HepG2 (cell line): ENCODE measurements at regions not wholly inside any gene's neighbourhood (a gene's known extent, or its start where the extent isn't known, plus 50 kb on each side); places are given as distances from the start of the nearest gene placed in this dataset.

Experiments used
- ATAC-seq: fragments of 200-7000 bp; cut with Tn5 transposase; 3 replicates; pipeline ENCODE4 v1.9.1; 2020; ENCODE audit warnings: mild to moderate bottlenecking, moderate library complexity
- BruUV-seq: library from RNA; stranded (reverse); fragments of 400-500 nt; replicated peaks from 2 replicates; lab custom pipeline; 2021; lab: Mats Ljungman, UMichigan
- CTCF ChIA-PET: fragments of 300-600 bp; formaldehyde crosslinking; extraction: SDS; loops from one replicate; lab custom pipeline; 2021; ENCODE audit warnings: low total read pairs, inconsistent platforms, low intra/inter-chr PET ratio; lab: Yijun Ruan, JAX
- POLR2A ChIA-PET: fragments of 350-600 bp; sonication (Branson Sonifier 250); formaldehyde crosslinking; loops from one replicate; lab custom pipeline; 2020; ENCODE audit warnings: antibody characterized with exemption, inconsistent platforms; lab: Yijun Ruan, JAX
- DNase-seq: peaks from one replicate; pipeline ENCODE4 v3.0.0-alpha.2; 2015; ENCODE audit warnings: low spot score
- FAIRE-seq: peaks from 3 replicates; lab custom pipeline; 2011; peaks lifted over from hg19 to GRCh38; lab: Jason Lieb, UNC
- H2AFZ ChIP-seq: one replicate; pipeline ENCODE4 v1.6.1; 2011; ENCODE audit warnings: low read length, inconsistent platforms
- H3K27ac ChIP-seq: fragments of 300-600 bp; 3 replicates; pipeline ENCODE4 v1.8.0; 2011; ENCODE audit warnings: mixed run types, mild to moderate bottlenecking, mixed read lengths, low read length, inconsistent platforms; ENCODE audit not compliant: insufficient read depth; ENCODE audit errors: extremely low read length
- H3K27me3 ChIP-seq, 2 experiments: fragments of 200-600 bp in 1 of 2; 2 replicates in 1 of 2; 3 replicates in 1 of 2; pipeline versions ENCODE4 v1.6.0 to v1.8.0; 2011; ENCODE audit warnings: low read length in 2 of 2, mild to moderate bottlenecking in 2 of 2, moderate library complexity in 2 of 2, inconsistent platforms in 1 of 2; ENCODE audit not compliant: insufficient read depth in 2 of 2, control insufficient read depth in 1 of 2
- H3K36me3 ChIP-seq, 2 experiments: fragments of 200-600 bp in 1 of 2; replicated peaks in 1 of 2; 2 replicates in 1 of 2; 3 replicates in 1 of 2; pipeline versions ENCODE4 v1.5.1 to v1.8.0; 2011; ENCODE audit warnings: low read length in 2 of 2, inconsistent platforms in 1 of 2; ENCODE audit not compliant: insufficient read depth in 2 of 2, control insufficient read depth in 1 of 2
- H3K4me1 ChIP-seq: 2 replicates; pipeline ENCODE4 v1.5.1; 2012; ENCODE audit warnings: low read length, inconsistent platforms; ENCODE audit not compliant: insufficient read depth
- H3K4me2 ChIP-seq: 2 replicates; pipeline ENCODE4 v1.6.0; 2011; ENCODE audit warnings: low read depth, low read length, inconsistent platforms
- H3K4me3 ChIP-seq, 3 experiments: fragments of 200-600 bp in 1 of 3; sonication (generic), shearing (Covaris generic) in 1 of 3; replicated peaks in 1 of 3; 2 replicates each; pipeline ENCODE4 v1.5.1; 2011 to 2016; ENCODE audit warnings: low read length in 3 of 3, inconsistent platforms in 2 of 3, low read depth in 2 of 3, mild to moderate bottlenecking in 2 of 3, control low read depth in 1 of 3, mixed read lengths in 1 of 3; ENCODE audit not compliant: insufficient read depth in 1 of 3
- H3K79me2 ChIP-seq: one replicate; pipeline ENCODE4 v1.6.1; 2011; ENCODE audit warnings: low read length, inconsistent platforms; ENCODE audit not compliant: insufficient read depth
- H3K9ac ChIP-seq: 2 replicates; pipeline ENCODE4 v1.6.0; 2011; ENCODE audit warnings: mild to moderate bottlenecking, low read depth, low read length, inconsistent platforms; ENCODE audit not compliant: insufficient read depth
- H3K9me3 ChIP-seq: 2 replicates; pipeline ENCODE4 v1.5.1; 2012; ENCODE audit warnings: mild to moderate bottlenecking, low read length
- H4K20me1 ChIP-seq: 2 replicates; pipeline ENCODE4 v1.6.0; 2011; ENCODE audit warnings: inconsistent platforms, mild to moderate bottlenecking, low read length, moderate library complexity; ENCODE audit not compliant: insufficient read depth
- ATF6 ChIP-seq: sonication (generic); formaldehyde crosslinking; conservative IDR thresholded peaks from 2 replicates; pipeline ENCODE4 v1.4.0; 2020; ENCODE audit warnings: missing genetic modification reagents
- CAMTA2 ChIP-seq: sonication (generic); formaldehyde crosslinking; IDR thresholded peaks from 2 replicates; pipeline ENCODE4 v1.4.0; 2020; ENCODE audit warnings: mild to moderate bottlenecking, missing genetic modification reagents, borderline replicate concordance
- CEBPZ ChIP-seq: IDR thresholded peaks from 2 replicates; pipeline ENCODE4 v1.6.1; 2012; ENCODE audit warnings: low read length, improper control_type of control experiment
- HDAC2 ChIP-seq: sonication (generic); formaldehyde crosslinking; IDR thresholded peaks from 2 replicates; pipeline ENCODE4 v1.4.0; 2020; ENCODE audit warnings: missing genetic modification reagents
- JARID2 ChIP-seq: sonication (generic); formaldehyde crosslinking; IDR thresholded peaks from 2 replicates; pipeline ENCODE4 v1.8.1; 2023; ENCODE audit warnings: missing genetic modification reagents, inconsistent platforms; ENCODE audit not compliant: insufficient replicate concordance
- MEF2D ChIP-seq: sonication (generic); formaldehyde crosslinking; IDR thresholded peaks from 2 replicates; pipeline ENCODE4 v1.5.1; 2020; ENCODE audit warnings: mild to moderate bottlenecking, missing genetic modification reagents
- NCOA5 ChIP-seq: sonication (generic); formaldehyde crosslinking; IDR thresholded peaks from 2 replicates; pipeline ENCODE4 v1.4.0; 2020; ENCODE audit warnings: missing genetic modification reagents
- SYNCRIP ChIP-seq: fragments of 200-400 bp; formaldehyde crosslinking; IDR thresholded peaks from 2 replicates; pipeline ENCODE4 v1.6.1; 2018; ENCODE audit warnings: mild to moderate bottlenecking, low read depth, low read length; ENCODE audit not compliant: insufficient read depth
- ZFP37 ChIP-seq: sonication (generic); formaldehyde crosslinking; IDR thresholded peaks from 2 replicates; pipeline ENCODE4 v1.4.0; 2020; ENCODE audit warnings: missing genetic modification reagents, borderline replicate concordance
- ZNF138 ChIP-seq: sonication (generic); formaldehyde crosslinking; IDR thresholded peaks from 2 replicates; pipeline ENCODE4 v1.5.0; 2020; ENCODE audit warnings: mild to moderate bottlenecking, low read depth, missing genetic modification reagents
- ZNF660 ChIP-seq: sonication (generic); formaldehyde crosslinking; IDR thresholded peaks from 2 replicates; pipeline ENCODE4 v1.5.1; 2020; ENCODE audit warnings: mild to moderate bottlenecking, low read depth, missing genetic modification reagents, borderline replicate concordance
- ZNF670 ChIP-seq: sonication (generic); formaldehyde crosslinking; IDR thresholded peaks from 2 replicates; pipeline ENCODE4 v1.8.0; 2022; ENCODE audit warnings: mild to moderate bottlenecking, missing genetic modification reagents, borderline replicate concordance
- WGBS: methylation state at CpG from one replicate; pipeline ENCODE4 v1.1.6; 2017; ENCODE audit warnings: low lambda C conversion rate; 5-methylcytosine and 5-hydroxymethylcytosine counted together
- in situ Hi-C: cut with HindIII; loops from 2 replicates; pipeline ENCODE4 v1.10.0; 2017; ENCODE audit warnings: low pct_unique_long_range_greater_than_20kb; ENCODE audit not compliant: extremely low pct_ligation_motif_present
- intact Hi-C: fragments of 100-400 bp; cut with micrococcal nuclease; formaldehyde crosslinking; loops from one replicate; pipeline ENCODE4 v1.10.0; 2022; ENCODE audit not compliant: unreplicated experiment
- TF ChIP-seq, protein P1 (sequence below): sonication (generic); formaldehyde crosslinking; IDR thresholded peaks from 2 replicates; pipeline ENCODE4 v1.5.0; 2020; ENCODE audit warnings: missing genetic modification reagents

GRCh38 chr5:58227858-58228257 is 232.0 kb downstream of the PLK2 start:
- BruUV-seq, result no TSS peak
- no peaks in the 10 kb centered on the region for H3K36me3 ChIP-seq
- no peak overlapping the region for H3K27ac ChIP-seq
- no peak overlapping the region for H3K4me3 ChIP-seq
- H3K27me3 ChIP-seq, result no peaks in the 10 kb centered on the region
- CTCF ChIA-PET, result no interaction called here
- 0% methylated on average over 3 of the region's 3 CpGs for WGBS
- in situ Hi-C loops (no loop called here), intact Hi-C loops (no loop called here)
- H2AFZ ChIP-seq, result no peak overlapping the region
- H3K9me3 ChIP-seq, result no peaks in the 10 kb centered on the region
- POLR2A ChIA-PET, result no interaction called here
- H3K9ac ChIP-seq, result no peak overlapping the region
- FAIRE-seq (no peak), DNase-seq (no peak), ATAC-seq (no peak)
- TF ChIP-seq HDAC2 (CRISPR knock-in tag) (no peak), ZNF138 (CRISPR knock-in tag) (no peak), ATF6 (CRISPR knock-in tag) (no peak), NCOA5 (CRISPR knock-in tag) (no peak), ZNF660 (CRISPR knock-in tag) (no peak), JARID2 (CRISPR knock-in tag) (no peak), MEF2D (no peak), ZNF670 (CRISPR knock-in tag) (no peak)
- H3K79me2 ChIP-seq, result no peaks in the 10 kb centered on the region
- H3K4me1 ChIP-seq, result no peaks in the 10 kb centered on the region
- no peaks in the 10 kb centered on the region for H4K20me1 ChIP-seq
- H3K4me2 ChIP-seq, result no peak overlapping the region

DNA sequence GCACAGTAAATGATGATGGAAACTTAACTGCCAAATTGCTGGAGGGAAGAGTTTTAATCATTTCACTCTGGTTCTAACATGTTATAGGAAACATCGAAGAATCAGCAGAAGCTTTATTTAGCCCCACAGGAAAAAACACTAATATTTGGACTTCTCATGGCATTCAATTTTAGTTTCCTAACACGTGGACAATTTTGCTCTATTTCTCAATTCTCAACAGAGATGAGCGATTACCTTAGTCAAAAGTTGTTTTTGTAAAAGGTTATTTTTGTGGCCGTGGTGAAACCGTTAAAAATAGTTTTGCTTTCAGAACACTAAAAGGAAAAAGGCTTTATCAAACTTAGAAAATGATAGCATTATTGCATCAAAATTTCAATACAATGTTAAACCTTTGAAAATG is 235.2 kb downstream of the PLK2 start:
- in situ Hi-C loops, result no loop called here
- intact Hi-C loops, result no loop called here
- CTCF ChIA-PET, result no interaction called here
- no peaks in the 10 kb centered on the region for H3K79me2 ChIP-seq
- WGBS, result 9% methylated on average over 5 of the region's 5 CpGs
- no peak overlapping the region for H3K4me2 ChIP-seq
- POLR2A ChIA-PET, result no interaction called here
- DNase-seq (no peak), ATAC-seq (no peak), FAIRE-seq (no peak)
- no peak overlapping the region for H3K27ac ChIP-seq
- no peaks in the 10 kb centered on the region for H3K27me3 ChIP-seq
- no peaks in the 10 kb centered on the region for H3K36me3 ChIP-seq
- H3K4me1 ChIP-seq, result no peaks in the 10 kb centered on the region
- no peaks in the 10 kb centered on the region for H4K20me1 ChIP-seq
- no peaks in the 10 kb centered on the region for H3K9me3 ChIP-seq
- no peak overlapping the region for H3K9ac ChIP-seq
- no TSS peak for BruUV-seq
- H3K4me3 ChIP-seq, result no peak overlapping the region
- H2AFZ ChIP-seq, result no peak overlapping the region
- TF ChIP-seq ZNF138 (CRISPR knock-in tag) (no peak), CAMTA2 (CRISPR knock-in tag) (no peak), ZFP37 (no peak), CEBPZ (no peak), SYNCRIP (no peak)
- TF ChIP-seq, protein P1, sequence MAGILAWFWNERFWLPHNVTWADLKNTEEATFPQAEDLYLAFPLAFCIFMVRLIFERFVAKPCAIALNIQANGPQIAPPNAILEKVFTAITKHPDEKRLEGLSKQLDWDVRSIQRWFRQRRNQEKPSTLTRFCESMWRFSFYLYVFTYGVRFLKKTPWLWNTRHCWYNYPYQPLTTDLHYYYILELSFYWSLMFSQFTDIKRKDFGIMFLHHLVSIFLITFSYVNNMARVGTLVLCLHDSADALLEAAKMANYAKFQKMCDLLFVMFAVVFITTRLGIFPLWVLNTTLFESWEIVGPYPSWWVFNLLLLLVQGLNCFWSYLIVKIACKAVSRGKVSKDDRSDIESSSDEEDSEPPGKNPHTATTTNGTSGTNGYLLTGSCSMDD (CRISPR knock-in tag), result no peak
